HG02885 (cell line): ENCODE measurements at regions not wholly inside any gene's neighbourhood (a gene's known extent, or its start where the extent isn't known, plus 50 kb on each side); places are given as distances from the start of the nearest gene placed in this dataset.
"Not testable (repeated sequence)": the region's sequence is repeated elsewhere in the genome, so short reads cannot be mapped to it uniquely, and the experiment has no call there.

ENCODE experiments used
- ATAC-seq: cut with Tn5 transposase; IDR thresholded peaks from one replicate; pipeline ENCODE4 v1.9.1; 2021; ENCODE audit warnings: mild to moderate bottlenecking; ENCODE audit not compliant: unreplicated experiment, poor library complexity

GRCh38 chr4:31408121-31408520, 688.0 kb downstream of the PCDH7 start:
- ATAC-seq: no peak

DNA sequence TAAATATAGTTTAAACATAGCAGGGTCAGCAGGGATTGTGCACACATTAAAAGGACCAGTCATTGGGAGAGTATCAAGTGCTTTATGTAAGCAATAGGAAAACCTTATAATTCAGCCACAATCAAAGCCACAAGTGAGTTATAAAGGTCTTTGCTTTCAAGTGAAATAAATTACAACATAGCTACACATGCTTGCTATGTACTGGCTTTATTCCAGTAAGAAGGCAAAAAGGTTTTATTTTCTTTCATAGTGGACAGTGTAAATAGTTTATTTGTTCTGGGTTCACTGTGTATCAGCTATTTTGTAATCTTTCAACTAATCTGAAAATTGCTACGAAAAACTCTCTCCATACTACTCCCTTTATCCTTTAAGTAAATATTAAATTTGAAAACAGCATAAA, 691.4 kb downstream of the PCDH7 start:
- no peak for ATAC-seq

DNA sequence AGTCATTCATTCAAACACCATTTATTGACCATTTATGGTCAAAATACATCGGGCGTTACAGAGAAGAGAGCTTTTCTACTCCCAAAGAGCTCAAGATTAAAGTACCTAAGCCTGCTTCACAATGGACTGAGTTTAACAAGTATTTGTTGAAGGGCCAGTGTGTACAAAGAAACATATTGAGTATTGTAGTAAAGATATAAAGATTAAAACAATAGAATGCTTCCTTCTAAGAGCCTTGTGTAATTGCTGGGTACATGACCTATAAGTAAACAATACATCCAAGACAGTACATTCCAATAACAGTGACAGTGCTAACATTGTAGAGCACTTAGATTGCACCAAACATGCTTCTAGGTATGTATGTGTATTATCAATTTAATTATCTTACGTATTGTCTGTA, 695.5 kb downstream of the PCDH7 start:
- no peak for ATAC-seq

DNA sequence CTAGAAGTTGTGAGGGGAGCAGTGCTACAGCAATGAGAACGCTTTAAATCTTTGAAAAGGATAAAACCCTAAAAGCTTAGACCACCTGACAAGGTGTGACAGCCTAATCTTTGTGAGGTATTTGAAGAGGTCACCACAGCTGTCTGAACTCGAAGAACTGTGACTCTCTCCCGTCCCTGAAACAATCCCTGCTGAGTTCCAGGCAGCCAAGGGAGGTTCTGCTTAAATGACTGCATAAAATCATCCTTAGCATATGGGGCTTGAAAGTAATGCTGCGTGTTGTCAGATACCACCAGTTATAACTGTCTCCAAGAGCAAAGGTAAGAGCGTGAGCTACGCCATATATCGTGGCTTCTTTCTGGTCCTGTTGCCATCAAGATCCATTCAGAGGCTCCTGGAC, 696.3 kb downstream of the PCDH7 start:
- no peak for ATAC-seq

GRCh38 chr4:31417040-31417439, 696.9 kb downstream of the PCDH7 start:
- ATAC-seq: no peak

- no peak for ATAC-seq
These were observed 701.8 kb downstream of the PCDH7 start for GRCh38 chr4:31422006-31422405.

DNA sequence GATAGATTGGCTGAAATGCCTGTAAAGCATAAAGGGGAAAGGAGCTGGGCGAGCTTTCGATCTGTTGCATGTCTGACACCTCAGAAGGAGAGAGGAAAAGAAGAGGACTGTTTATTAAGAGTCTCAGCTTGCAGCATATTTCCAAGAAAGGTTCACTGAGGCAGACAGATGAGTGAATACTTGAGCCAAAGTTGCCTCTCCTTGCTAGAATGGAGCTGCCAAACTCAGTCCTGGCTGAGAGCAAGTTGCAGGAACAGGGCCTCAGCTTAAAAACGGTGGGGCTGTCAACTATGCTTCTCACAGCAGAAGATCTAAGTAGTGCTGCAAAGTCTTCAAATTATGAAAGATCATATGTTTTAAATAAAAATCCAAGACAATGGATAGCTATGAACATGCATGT, 707.5 kb downstream of the PCDH7 start:
- no peak for ATAC-seq

DNA sequence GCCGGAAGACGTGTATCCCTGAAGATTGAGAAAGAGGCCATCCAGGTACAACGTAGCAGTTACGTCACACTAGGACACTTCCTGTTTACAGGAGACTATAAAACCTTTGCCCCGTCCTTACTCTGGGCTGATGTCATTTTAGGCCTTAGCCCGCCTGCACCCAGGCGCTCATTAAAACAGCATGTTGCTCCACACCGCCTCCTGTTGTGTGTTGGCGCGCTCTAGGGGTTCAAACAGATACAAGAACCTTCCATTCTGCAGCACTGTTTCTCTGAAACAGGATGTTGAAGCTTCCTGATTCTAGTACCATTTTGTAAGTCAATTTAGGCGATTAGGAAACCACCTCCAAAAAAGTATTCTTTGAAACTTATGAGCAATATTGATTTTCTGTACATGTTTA, 722.1 kb downstream of the PCDH7 start:
- ATAC-seq: no peak

DNA sequence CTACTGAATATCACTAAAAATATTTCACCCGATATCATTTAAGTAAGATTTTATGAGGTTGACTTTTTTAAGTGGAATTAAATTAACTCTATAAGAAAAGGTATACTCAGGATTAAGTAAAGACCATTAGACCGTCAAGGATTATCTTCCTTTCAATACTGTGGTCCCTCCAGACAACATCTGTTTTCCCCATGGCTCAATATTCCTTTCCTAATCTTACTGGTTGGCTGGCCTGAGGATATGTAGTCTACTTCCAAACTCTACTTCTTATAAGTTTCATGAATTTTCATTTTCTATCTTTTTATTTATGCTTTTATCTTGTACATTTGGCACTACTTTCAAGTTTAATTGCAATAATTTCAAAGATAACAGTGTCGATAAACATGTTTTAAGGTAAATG, 725.4 kb downstream of the PCDH7 start:
- no peak for ATAC-seq

GRCh38 chr4:31455612-31456011, 735.4 kb downstream of the PCDH7 start:
- ATAC-seq: no peak

DNA sequence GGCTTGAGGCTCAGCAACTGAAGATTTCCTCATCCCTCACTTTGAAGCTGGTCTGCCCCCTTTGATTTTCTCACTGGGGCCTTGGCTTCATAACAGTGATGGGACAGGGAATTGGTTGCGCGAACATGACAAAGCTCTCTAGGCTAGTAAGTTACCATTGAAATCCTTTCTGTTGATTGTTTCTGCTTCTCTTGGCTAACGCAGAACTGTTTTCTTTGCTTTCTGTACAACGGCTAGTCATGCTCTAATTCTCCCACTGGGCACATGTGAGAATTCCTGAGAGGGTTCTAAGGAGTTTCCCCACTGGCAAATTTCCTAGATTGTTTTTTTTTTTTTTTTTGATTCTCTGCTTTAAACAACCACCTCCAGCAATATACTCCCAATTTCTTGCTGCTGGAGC, 738.6 kb downstream of the PCDH7 start:
- no peak for ATAC-seq

DNA sequence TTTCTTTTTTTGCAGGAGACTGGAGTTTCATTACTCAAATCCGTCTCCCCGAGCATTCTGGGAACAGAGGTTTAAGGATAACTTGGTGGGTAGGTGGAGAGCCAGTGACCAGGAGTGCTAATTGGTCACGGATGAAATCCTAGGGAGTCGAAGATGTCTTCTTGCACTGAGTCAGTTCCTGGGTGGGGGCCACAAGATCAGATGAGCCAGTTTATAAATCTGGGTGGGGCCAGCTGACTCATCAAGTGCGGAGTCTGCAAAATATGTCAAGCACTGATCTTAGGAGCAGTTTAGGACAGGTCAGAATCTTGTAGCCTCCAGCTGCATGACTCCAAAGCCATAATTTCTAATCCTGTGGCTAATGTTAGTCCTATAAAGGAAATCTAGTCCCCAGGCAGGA, 741.3 kb downstream of the PCDH7 start:
- ATAC-seq: no peak

DNA sequence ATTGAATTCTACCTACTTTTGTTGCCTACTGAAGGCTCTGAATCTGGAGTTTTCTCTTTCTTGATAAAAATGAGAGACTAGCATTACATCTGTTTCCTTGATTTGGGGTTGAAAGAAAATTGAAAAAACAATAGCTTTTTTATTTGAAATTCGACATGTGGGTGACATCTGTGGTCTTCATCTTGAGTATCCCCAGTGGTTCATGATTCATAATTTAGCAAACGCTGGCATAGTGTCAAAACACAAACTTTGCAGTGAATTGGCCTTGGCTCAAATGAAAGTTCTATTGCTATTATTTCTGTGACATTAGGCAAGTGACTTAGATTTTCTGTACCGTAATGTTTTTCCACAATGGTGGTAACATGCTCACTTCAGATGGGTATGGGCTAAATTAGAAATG, 747.6 kb downstream of the PCDH7 start:
- no peak for ATAC-seq

GRCh38 chr4:31474221-31474620, 754.1 kb downstream of the PCDH7 start:
- ATAC-seq: no peak

DNA sequence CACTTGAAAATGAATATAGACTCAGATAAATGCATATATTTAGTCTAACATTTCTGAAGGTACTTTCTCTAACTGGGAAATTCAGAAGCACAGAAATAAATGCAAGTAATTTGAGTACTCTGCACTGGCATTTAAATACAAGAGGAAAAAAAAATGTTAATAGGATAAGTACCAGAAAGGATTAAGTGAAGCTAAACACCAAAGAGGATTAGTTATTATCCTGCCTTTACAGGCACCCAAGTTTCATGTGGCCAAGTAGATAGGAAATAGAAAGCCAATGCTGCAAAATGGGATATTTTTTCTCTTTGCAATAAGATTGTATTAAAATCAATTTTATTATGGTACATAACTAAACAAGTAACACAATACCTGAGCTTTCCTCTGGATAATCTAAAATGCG, 762.5 kb downstream of the PCDH7 start:
- ATAC-seq: no peak

DNA sequence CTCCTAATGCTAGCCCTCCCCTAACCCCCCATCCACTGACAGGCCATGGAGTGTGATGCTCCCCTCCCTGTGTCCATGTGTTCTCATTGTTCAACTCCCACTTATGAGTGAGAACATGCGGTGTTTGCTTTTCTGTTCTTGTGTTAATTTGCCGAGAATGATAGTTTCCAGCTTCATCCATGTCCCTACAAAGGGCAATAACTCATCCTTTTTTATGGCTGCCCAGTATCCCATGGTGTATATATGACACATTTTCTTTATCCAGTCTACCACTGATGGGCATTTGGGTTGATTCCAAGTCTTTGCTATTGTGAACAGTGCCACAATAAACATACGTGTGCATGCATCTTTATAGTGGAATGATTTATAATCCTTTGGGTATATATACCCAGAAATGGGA, 779.0 kb downstream of the PCDH7 start:
- not testable (repeated sequence) for ATAC-seq

DNA sequence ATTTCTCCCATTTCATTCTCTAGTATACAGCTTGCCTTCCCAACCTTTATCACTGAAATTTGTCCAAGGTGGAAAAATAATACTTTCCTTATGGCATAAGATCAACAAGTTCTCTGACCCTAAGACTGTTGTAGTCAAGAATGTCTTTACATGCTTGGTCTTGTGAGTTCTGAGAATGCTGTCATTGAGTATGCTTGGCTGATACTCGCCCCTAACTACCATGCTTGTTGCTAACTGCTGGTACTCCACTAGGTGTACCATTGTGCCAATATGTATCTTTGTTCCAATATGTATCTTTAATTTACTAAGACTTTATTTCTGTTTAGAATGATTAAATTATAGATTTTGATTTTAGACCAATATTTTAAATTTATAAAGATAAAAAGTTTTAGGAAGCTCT, 796.4 kb downstream of the PCDH7 start:
- no peak for ATAC-seq

DNA sequence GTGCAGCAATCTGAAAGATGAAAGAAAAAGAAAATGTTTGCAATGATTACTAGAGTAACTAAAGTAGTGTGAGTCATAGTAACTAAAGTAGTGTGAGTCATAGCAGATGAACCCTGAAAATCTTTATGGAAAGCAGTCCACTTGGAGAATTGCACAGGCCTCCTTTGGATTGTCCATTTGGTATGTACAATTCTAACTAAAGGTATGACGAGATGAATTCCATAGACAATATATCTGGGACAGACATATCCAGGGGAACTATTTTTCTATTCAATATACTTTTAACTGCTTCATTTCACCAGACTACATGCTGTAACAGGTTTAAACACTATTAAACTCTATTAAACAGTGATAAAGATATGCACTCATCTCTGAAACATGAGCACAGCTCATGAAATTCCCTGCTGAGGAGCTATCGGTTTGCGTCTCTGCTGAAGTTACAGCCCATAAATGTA, 798.7 kb downstream of the PCDH7 start:
- no peak for ATAC-seq

- no peak for ATAC-seq
These were observed 810.4 kb downstream of the PCDH7 start for GRCh38 chr4:31530555-31530954.

DNA sequence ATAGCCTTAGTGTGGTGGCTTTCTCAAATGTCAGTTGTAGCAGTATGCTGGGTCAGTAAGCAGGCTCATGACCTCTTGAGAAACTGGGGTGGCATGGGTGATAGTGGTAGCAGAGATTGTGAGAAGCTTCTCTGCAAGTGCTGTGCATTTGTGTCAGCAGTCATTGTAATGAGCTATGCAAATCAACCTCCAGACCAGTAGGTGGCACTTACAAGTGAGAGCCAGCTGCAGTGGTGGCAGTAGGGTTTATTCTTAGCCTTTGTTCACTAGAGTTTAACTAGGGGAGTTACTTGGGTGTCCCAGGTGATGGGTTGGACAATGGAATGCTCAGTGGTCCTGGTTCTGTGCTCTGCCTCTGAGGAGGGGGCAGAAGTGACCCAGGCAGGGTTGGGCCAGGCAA, 818.7 kb downstream of the PCDH7 start:
- no peak for ATAC-seq

GRCh38 chr4:31539284-31540069, 819.3 kb downstream of the PCDH7 start:
- ATAC-seq: no peak

DNA sequence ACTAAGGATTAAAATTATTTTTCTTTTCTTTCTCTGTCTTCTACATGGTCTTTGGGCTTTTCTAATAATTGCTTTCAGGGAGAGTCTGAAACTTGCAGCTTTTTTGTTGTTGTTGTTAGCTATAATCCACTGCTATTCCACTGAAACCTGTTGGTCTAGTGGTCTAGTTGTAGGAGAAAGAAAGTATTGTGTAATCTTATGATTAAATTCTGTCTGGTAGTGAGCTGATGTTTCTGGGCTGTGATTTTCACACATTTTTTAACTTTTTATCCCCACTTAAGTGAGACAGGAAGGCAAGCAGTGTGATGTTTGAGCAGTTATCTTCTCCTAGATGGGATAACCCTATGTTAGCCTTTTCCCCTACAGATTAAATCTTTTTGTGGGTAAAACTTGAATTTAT, 825.2 kb downstream of the PCDH7 start:
- ATAC-seq: no peak

DNA sequence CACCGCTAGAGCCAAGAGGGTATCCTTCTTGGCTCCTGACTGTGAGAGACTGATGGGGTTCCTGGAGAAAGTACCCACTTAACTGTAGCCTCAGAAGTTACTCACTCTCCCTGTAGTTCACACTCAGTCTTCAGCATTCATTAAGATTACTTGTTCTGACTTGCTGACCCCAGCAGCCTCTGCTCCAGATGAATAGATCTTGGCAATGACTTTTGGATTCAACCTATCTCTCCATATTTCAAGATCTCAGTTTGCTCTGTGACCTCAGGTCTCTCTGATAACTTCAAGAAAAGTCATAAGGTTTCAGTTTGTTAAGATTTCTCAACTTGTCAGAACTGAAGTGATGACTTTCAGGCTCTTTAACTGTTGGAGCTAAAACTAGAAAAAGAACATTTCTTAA, 825.6 kb downstream of the PCDH7 start:
- ATAC-seq: no peak
